Suppressor macrophage treated with lipopolysaccharide for 1 hour (primary cell): ENCODE measurements at regions not wholly inside any gene's neighbourhood (a gene's known extent, or its start where the extent isn't known, plus 50 kb on each side); places are given as distances from the start of the nearest gene placed in this dataset.

ENCODE experiments used
- DNase-seq, 3 donors: peaks; one replicate each; pipeline ENCODE4 v3.0.0-alpha.2; 2020 to 2022

DNA sequence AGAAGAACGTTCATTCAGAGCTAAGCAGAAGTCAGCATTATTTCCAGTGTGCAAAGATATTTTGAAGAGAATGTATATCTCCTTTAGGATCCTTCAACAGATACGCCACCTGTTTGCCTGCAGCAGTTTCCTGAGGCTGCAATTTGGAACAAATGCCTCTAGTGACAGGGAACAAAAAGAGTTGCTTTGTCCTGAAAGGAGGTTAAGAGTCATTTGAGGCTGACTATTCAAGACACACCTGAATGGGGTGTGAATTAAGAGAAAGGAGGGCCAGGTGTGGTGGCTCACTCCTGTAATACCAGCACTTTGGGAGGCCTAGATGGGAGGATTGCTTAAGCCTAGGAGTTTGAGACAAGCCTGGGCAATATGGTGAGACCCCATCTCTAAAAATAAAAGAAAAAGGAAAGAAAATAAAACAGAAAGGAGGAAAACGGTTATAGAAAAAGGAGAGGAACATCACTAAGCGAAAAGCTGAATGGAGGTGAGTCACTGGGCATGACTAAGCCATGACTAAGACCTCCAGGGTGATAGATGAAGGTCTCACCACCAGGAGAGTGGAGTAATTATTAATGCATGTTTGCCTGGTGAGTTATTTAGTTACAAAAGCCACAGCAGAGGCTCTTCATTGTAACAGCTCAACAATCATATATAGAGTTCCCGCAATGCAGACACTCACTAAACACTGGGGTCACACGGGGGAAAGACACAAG is 255.2 kb upstream of the TNC start:
- DNase-seq, result peak in 1 of 3 donors; percentile 7

GRCh38 chr9:115373710-115374045 is 255.7 kb upstream of the TNC start:
- DNase-seq, result no peak

DNA sequence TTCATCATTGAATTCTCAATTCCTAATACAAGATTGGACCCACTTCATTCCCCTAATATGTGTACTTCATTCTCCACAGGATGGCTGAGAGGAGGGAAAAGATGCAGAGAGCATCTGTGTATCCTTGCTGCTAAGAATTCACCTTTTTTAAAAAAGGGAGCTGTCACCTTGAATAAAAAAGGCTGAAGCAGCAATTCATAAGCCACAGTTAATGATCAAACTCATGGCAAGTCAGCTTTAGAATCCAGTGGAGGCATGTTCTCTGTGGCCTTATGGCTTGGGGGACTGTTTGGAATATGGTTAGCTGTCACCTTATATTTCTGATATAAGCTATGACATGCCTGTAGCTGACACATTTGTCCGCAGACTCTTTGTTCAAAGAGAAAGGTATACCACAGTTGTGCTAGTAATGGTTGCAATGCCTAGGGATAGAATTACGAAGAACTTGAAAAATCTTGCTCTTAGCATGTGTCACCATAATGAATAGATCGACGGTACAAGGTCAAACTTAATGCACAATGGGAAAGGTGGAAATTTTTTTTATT is 256.8 kb upstream of the TNC start:
- no peak for DNase-seq

DNA sequence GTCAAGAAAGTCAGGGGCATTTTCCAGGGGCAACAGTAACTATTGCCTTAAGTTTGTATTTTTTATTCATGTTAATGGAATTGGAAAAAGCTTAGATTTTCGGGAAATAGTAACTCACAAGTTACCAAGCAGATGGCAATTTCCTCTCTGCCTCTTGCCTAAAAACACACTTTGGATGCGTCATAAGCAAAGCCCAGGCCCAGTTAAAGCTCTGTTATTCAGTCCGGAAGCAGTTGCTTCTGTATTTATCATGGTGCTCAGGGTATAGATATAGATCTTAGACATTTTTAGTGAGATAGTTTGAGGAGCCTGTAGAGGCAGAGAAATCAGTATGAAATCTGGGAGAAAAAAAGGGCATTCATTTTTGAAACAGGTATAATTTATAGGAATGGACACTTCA is 260.3 kb upstream of the TNC start:
- DNase-seq, result no peak

DNA sequence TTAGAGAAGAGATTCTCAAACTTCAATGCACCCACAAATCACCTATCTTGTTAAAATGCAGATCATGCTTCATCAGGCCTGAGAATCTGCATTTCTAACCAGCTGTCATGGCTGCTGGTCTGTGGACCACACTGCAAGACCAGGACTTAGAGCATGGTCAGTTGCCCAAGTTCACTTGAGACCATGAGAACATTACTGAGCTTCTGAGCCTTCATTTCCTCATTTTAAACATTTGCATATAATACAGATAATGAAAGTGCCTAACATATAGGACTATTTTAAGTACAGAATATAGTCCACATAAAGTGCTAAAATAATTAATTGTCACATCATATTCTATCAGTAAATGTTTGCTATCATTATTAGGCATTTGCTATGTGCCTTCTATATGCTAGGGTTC is 260.8 kb upstream of the TNC start:
- DNase-seq, result no peak

DNA sequence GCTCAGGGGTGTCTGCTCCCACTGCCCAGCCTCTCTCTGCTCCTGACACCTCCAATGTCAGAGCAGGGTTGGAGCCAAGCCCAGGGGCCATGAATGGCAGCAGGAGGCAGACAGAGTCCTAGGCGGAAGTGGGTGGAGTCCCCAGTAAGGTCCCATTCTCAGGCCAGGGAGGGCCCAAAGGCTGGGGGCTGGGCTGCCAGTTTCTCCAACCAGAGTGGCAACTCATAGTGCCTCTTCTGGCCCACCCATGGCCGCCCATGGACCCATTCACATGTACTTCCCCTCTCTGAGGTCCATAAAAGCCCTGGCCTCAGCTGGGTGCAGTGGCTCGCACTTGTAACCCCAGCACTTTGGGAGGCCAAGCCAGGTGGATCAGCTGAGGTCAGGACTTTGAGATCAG is 261.8 kb upstream of the TNC start:
- no peak for DNase-seq

GRCh38 chr9:115382865-115383264 is 264.9 kb upstream of the TNC start:
- DNase-seq, result no peak

GRCh38 chr9:115385383-115386122 is 267.6 kb upstream of the TNC start:
- no peak for DNase-seq

DNA sequence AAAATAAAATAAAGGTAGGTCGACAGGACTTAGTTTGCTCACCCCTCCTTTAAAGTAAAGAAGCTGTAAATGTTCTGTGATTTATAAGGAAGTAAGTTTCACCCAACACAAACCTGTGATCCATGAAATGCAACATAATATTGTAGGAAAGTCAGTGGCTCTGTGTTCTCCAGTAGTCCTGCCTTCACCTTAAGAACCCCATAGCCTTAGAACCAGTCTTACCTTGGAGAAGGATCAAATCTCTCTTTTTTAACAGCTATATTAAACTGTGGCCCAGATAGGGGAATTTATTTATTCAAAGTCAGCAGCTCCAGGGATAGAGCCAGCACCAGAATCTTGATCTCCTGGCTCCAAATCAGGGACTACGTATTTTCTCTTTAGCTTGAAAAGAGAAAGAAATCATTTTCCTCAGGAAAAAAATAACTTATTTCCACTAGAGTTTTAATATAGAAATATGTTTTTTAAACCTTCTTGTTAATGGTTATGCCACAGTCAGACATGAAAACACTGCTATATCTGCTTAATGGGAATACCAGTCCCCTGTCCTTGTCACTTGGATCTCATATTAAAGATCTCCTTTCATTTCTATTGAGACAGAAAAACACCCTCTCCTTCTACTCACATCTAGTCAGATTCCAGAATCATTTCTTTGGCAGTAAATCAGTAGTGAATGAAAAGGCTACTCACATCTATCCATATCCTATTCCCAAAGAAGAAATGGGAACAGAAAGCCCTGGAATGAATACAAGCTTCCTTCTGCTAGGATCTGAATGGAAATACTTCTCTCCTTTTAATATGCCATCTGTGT is 269.2 kb upstream of the TNC start:
- DNase-seq, result no peak

GRCh38 chr9:115391168-115391825 is 273.3 kb upstream of the TNC start:
- no peak for DNase-seq

DNA sequence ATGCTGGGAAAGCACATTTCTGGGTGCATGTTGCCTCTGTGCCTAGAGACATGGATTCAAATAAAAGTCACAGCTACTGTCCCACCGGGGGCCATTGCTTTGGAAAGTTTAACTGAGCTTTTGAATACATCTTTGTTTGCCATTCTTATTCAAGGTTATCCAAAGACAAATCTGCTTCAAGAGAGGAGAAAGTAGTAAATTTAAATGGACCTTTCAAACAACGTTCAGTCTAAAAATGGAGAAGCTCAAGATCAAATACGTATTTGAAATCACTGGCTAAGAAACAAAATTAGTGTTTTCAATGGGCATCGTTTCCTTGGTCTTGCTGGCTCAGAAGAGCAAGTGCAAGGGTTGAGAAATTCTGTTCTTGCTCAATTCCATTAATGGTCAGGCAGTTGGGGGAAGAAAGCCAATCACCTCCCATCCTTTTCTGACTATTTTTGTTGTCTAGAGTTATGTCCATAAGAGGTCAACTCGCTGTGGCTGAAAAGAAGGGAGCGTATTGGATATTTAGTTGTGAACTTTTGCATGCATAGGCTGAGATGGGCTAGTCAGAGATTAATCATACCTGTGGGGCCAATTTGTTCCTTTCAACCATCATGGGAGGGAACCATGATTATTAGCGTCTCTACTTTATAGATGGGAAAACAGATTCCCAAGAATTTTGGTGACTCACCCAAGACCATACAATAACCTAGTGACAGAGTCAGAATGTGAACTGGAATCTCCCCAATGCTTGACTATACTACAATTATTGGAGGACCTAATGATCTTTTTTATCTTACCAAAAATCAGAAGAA is 276.2 kb upstream of the TNC start:
- DNase-seq, result no peak

- DNase-seq, result no peak
These were observed 277.6 kb upstream of the TNC start for GRCh38 chr9:115395511-115396021.

DNA sequence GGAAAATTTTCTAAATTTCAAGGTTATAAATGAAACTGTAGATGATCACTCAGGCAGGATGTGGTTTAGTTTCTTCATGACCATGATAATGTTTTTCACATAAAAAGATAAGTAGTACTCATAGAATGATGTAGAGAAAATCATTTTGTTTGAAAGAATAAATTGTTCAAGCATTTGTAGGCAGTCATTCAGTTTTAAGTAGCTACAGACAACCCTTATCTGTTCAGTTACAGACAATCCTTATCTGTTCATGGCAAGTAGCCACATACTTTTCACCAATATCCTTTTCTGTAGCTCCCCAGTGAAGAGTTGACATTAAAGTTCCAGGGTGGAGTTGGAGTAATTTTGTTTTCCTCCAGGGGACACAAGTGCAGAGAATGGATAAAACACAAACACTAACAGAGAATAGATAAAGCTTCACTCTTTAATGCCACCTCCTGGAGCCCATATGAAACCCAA is 278.1 kb upstream of the TNC start:
- no peak for DNase-seq

GRCh38 chr9:115397591-115398312 is 279.8 kb upstream of the TNC start:
- no peak for DNase-seq

DNA sequence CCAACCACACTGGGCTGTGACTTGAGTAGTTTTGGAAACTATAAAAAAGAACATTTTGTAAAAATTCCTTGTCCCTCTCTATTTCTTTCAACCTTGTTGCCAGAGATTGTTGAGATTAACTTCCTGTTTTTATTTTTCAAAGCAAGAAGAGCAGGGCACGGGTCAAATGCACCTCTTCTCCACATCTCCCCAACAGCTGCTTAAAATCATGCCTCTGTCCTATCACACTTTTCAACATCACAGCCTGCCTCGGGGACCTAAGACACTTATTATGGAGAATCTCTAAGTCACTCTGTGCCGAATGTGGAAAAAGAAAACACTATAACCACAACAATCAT is 280.3 kb upstream of the TNC start:
- DNase-seq, result no peak

DNA sequence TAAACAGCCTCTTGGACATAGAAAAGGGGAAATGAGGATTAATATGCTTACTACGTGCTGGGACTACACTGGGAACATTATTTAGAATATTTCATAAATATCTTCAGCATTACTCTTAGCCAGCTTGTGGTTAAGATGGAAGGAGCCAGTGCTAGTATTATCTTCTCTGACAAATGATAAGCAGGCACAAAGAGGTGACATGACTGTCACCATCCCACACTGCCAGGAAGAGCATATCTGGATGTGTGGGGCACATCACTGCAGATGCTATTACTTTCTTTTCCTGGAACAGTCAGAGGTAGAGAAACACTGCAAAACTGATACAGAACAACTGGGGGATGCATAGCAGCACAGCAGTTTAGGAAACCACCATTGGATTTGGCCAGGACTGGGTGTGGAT is 281.0 kb upstream of the TNC start:
- DNase-seq, result no peak

GRCh38 chr9:115400796-115401195 is 282.8 kb upstream of the TNC start:
- no peak for DNase-seq

GRCh38 chr9:115401756-115402327 is 283.9 kb upstream of the TNC start:
- no peak for DNase-seq

GRCh38 chr9:115403753-115404152 is 285.8 kb upstream of the TNC start:
- no peak for DNase-seq

DNA sequence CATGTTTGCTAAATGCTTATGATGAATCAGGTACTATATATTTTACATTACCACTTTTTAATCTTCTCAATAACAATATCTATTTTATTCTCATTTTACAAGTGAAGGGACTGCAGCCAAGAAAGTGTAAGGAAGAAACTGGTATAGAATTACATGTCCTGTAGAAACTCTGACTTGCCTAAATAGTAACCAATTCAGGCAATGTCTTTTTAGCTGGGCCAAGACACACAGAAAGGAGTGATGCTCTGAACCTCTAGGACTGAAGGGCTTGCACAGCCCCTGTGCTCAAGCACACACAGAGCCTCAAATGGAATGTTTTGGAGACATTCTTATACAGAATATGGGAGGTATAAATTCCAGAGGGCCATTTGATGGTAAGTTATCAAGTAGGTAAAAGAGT is 286.4 kb upstream of the TNC start:
- no peak for DNase-seq

GRCh38 chr9:115411516-115411915 is 293.6 kb upstream of the TNC start:
- no peak for DNase-seq
